Vagina (tissue), 2 donors: ENCODE measurements at regions not wholly inside any gene's neighbourhood (a gene's known extent, or its start where the extent isn't known, plus 50 kb on each side); places are given as distances from the start of the nearest gene placed in this dataset.

Experiments used
- DNase-seq, 2 donors: peaks; one replicate each; pipeline ENCODE4 v3.0.0-alpha.2; 2017; ENCODE audit errors: extremely low spot score in 2 of 2
- H3K27ac ChIP-seq: fragments of 200-600 bp; sonication (generic); one replicate; pipeline ENCODE4 v1.5.1; 2019
- H3K27me3 ChIP-seq: fragments of 200-600 bp; sonication (generic); one replicate; pipeline ENCODE4 v1.5.1; 2019
- H3K36me3 ChIP-seq, 2 donors: fragments of 200-600 bp; sonication (generic); one replicate each; pipeline ENCODE4 v1.5.1; 2017 to 2019
- H3K4me1 ChIP-seq: fragments of 200-600 bp; sonication (generic); one replicate; pipeline ENCODE4 v1.5.1; 2019
- H3K4me3 ChIP-seq, 2 donors: fragments of 200-600 bp; sonication (generic); 1 replicate in 1 of 2; 2 replicates in 1 of 2; pipeline ENCODE4 v1.5.1; 2016 to 2019
- H3K9me3 ChIP-seq: fragments of 200-600 bp; sonication (generic); one replicate; pipeline ENCODE4 v1.5.1; 2019
- CTCF ChIP-seq, 3 experiments: fragments of 450-650 bp in 2 of 3; fragments of 200-600 bp in 1 of 3; sonication (generic) in 1 of 3; IDR thresholded peaks; one replicate each; pipeline ENCODE4 v1.5.1; 2017 to 2019; ENCODE audit warnings: antibody characterized with exemption in 3 of 3, mild to moderate bottlenecking in 2 of 3, moderate library complexity in 2 of 3
- POLR2A ChIP-seq, 2 donors: fragments of 450-650 bp; IDR thresholded peaks; one replicate each; pipeline ENCODE4 v1.6.1; 2017; ENCODE audit warnings: antibody characterized with exemption in 2 of 2, mild to moderate bottlenecking in 2 of 2, moderate library complexity in 2 of 2
- POLR2AphosphoS5 ChIP-seq, 2 donors: sonication (generic); formaldehyde crosslinking; IDR thresholded peaks; one replicate each; pipeline ENCODE4 v1.9.0; 2017; ENCODE audit warnings: antibody characterized with exemption in 2 of 2, mild to moderate bottlenecking in 2 of 2, low read depth in 1 of 2; ENCODE audit not compliant: insufficient read depth in 1 of 2
- intact Hi-C: fragments of 100-400 bp; cut with DNase I; formaldehyde crosslinking; loops from one replicate; pipeline ENCODE4 v1.15.1; 2023

- intact Hi-C loops: no loop called here
- Histone ChIP-seq H3K4me3 (no peak overlapping the region), H3K27me3 (no peaks in the 10 kb centered on the region), H3K9me3 (no peaks in the 10 kb centered on the region), H3K27ac (no peak overlapping the region), H3K36me3 (no peaks in the 10 kb centered on the region), H3K4me1 (no peaks in the 10 kb centered on the region)
- no peak for TF ChIP-seq POLR2A (IDR thresholded peaks at IDR 0.05)
- no peak for TF ChIP-seq POLR2AphosphoS5 (IDR thresholded peaks at IDR 0.05; ENCODE audit: insufficient read depth in 1 of 2, low read depth in 1 of 2)
- no peak for TF ChIP-seq CTCF (IDR thresholded peaks at IDR 0.05)
- no peak for DNase-seq
Observed at GRCh38 chr5:167152561-167152960, 1138.9 kb upstream of the WWC1 start.

GRCh38 chr5:167155387-167156005 lies 1135.9 kb upstream of the WWC1 start:
- Histone ChIP-seq H3K9me3 (no peaks in the 10 kb centered on the region), H3K27ac (no peak overlapping the region), H3K27me3 (no peaks in the 10 kb centered on the region), H3K36me3 (no peaks in the 10 kb centered on the region), H3K4me1 (no peaks in the 10 kb centered on the region), H3K4me3 (no peak overlapping the region)
- intact Hi-C loops: no loop called here
- DNase-seq: no peak
- no peak for TF ChIP-seq CTCF (IDR thresholded peaks at IDR 0.05)
- no peak for TF ChIP-seq POLR2AphosphoS5 (IDR thresholded peaks at IDR 0.05; ENCODE audit: insufficient read depth in 1 of 2, low read depth in 1 of 2)
- no peak for TF ChIP-seq POLR2A (IDR thresholded peaks at IDR 0.05)

GRCh38 chr5:167156446-167156845 lies 1135.0 kb upstream of the WWC1 start:
- Histone ChIP-seq H3K27me3 (no peaks in the 10 kb centered on the region), H3K4me3 (no peak overlapping the region), H3K4me1 (no peaks in the 10 kb centered on the region), H3K9me3 (no peaks in the 10 kb centered on the region), H3K27ac (no peak overlapping the region), H3K36me3 (no peaks in the 10 kb centered on the region)
- intact Hi-C loops: no loop called here
- TF ChIP-seq CTCF (IDR thresholded peaks at IDR 0.05) (no peak), POLR2A (IDR thresholded peaks at IDR 0.05) (no peak), POLR2AphosphoS5 (IDR thresholded peaks at IDR 0.05; ENCODE audit: insufficient read depth in 1 of 2, low read depth in 1 of 2) (no peak)
- DNase-seq: no peak

- Histone ChIP-seq H3K9me3 (no peaks in the 10 kb centered on the region), H3K27me3 (no peaks in the 10 kb centered on the region), H3K36me3 (no peaks in the 10 kb centered on the region), H3K27ac (no peak overlapping the region), H3K4me1 (no peaks in the 10 kb centered on the region), H3K4me3 (no peak overlapping the region)
- DNase-seq: no peak
- TF ChIP-seq POLR2AphosphoS5 (IDR thresholded peaks at IDR 0.05; ENCODE audit: insufficient read depth in 1 of 2, low read depth in 1 of 2): no peak
- TF ChIP-seq POLR2A (IDR thresholded peaks at IDR 0.05): no peak
- TF ChIP-seq CTCF (IDR thresholded peaks at IDR 0.05): no peak
- intact Hi-C loops: no loop called here
Observed at GRCh38 chr5:167158588-167158987, 1132.9 kb upstream of the WWC1 start.

GRCh38 chr5:167160388-167160787 lies 1131.1 kb upstream of the WWC1 start:
- Histone ChIP-seq H3K27ac (no peak overlapping the region), H3K27me3 (no peaks in the 10 kb centered on the region), H3K36me3 (no peaks in the 10 kb centered on the region), H3K4me3 (no peak overlapping the region), H3K9me3 (no peaks in the 10 kb centered on the region), H3K4me1 (no peaks in the 10 kb centered on the region)
- no peak for DNase-seq
- intact Hi-C loops: no loop called here
- TF ChIP-seq POLR2A (IDR thresholded peaks at IDR 0.05): no peak
- TF ChIP-seq POLR2AphosphoS5 (IDR thresholded peaks at IDR 0.05; ENCODE audit: insufficient read depth in 1 of 2, low read depth in 1 of 2): no peak
- no peak for TF ChIP-seq CTCF (IDR thresholded peaks at IDR 0.05)
